C4-2B (cell line): ENCODE measurements at regions not wholly inside any gene's neighbourhood (a gene's known extent, or its start where the extent isn't known, plus 50 kb on each side); places are given as distances from the start of the nearest gene placed in this dataset.

Experiments
- ZFX ChIP-seq: fragments of 450-650 bp; IDR thresholded peaks from 2 replicates; pipeline ENCODE4 v1.6.1; 2017
- TF ChIP-seq, protein P1 (sequence below): fragments of 450-650 bp; conservative IDR thresholded peaks from 2 replicates; pipeline ENCODE4 v1.5.1; 2017; ENCODE audit warnings: mild to moderate bottlenecking

DNA sequence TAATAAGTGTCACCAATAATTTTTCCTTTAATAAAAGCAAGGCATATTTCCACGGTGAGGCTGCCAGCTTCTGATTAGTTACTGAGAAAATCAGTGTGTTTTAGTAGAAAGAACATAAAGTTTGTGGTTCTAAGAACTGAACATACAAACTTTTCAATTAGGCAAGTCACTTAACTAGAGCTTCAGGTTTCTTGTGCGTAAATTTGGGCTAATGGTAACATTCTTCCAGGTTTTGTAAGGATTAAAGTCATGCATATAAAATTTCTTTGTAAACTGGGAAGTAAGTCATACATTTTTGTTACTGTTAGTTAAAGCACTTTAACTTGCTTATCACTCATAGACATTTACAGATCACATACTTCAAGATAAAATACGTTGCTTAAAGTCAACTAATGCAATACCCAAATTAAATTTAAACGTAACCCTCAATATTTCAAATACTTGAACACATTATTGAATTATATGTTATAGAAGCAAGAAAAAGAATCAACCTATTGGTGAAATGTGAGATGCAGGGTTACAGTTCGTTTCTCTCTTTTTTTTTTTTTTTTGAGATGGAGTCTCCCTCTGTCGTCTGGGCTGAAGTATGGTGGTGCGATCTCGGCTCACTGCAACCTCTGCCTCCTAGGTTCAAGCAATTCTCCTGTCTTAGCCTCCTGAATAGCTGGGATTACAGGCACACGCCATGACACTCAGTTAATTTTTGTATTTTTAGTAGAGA, 327.3 kb upstream of the NOX3 start:
- TF ChIP-seq, protein P1, sequence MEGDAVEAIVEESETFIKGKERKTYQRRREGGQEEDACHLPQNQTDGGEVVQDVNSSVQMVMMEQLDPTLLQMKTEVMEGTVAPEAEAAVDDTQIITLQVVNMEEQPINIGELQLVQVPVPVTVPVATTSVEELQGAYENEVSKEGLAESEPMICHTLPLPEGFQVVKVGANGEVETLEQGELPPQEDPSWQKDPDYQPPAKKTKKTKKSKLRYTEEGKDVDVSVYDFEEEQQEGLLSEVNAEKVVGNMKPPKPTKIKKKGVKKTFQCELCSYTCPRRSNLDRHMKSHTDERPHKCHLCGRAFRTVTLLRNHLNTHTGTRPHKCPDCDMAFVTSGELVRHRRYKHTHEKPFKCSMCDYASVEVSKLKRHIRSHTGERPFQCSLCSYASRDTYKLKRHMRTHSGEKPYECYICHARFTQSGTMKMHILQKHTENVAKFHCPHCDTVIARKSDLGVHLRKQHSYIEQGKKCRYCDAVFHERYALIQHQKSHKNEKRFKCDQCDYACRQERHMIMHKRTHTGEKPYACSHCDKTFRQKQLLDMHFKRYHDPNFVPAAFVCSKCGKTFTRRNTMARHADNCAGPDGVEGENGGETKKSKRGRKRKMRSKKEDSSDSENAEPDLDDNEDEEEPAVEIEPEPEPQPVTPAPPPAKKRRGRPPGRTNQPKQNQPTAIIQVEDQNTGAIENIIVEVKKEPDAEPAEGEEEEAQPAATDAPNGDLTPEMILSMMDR: no peak
- no peak for TF ChIP-seq ZFX
